ENCODE measurements at regions not wholly inside any gene's neighbourhood (a gene's known extent, or its start where the extent isn't known, plus 50 kb on each side); places are given as distances from the start of the nearest gene placed in this dataset.

GRCh38 chr18:54076166-54076565 lies 148.3 kb downstream of the MBD2 start:
- ChIA-PET POLR2A (no interaction called here), CTCF (no interaction called here)
- Histone ChIP-seq H3K4me1 (ENCODE audit: control insufficient read depth in 2 of 2, insufficient read depth in 2 of 2, low read length in 2 of 2) (no peaks in the 10 kb centered on the region), H3K27ac (ENCODE audit: low read length in 2 of 2) (no peak overlapping the region), H4K20me1 (ENCODE audit: control insufficient read depth, insufficient read depth, low read length, poor library complexity, severe bottlenecking) (no peaks in the 10 kb centered on the region), H3K9ac (ENCODE audit: low read length) (no peak overlapping the region), H3K4me3 (ENCODE audit: control extremely low read depth in 1 of 5, extremely low read depth in 1 of 5, insufficient read depth in 1 of 5, low read depth in 2 of 5, low read length in 4 of 5) (no peak overlapping the region), H2AFZ (ENCODE audit: insufficient read depth, low read depth, low read length, poor library complexity, severe bottlenecking) (no peak overlapping the region), H3K4me2 (replicated peaks; ENCODE audit: low read depth, low read length, poor library complexity, severe bottlenecking) (no peak overlapping the region), H3K9me3 (ENCODE audit: control extremely low read depth in 1 of 3, control insufficient read depth in 2 of 3, insufficient read depth in 1 of 3, low read length in 2 of 3) (no peaks in the 10 kb centered on the region), H3K79me2 (ENCODE audit: control insufficient read depth, insufficient read depth, low read length) (no peaks in the 10 kb centered on the region), H3K27me3 (replicated peaks in 1 of 4; ENCODE audit: control extremely low read depth in 1 of 4, control insufficient read depth in 3 of 4, insufficient read depth in 4 of 4, low read length in 3 of 4) (no peaks in the 10 kb centered on the region), H3K36me3 (replicated peaks in 1 of 2; ENCODE audit: control extremely low read depth in 1 of 2, control insufficient read depth in 1 of 2, extremely low read depth in 1 of 2, insufficient read depth in 2 of 2, low read length in 1 of 2) (no peaks in the 10 kb centered on the region)
- Mint-ChIP-seq H3K27me3 (peaks cover 13% of the 10 kb centered on the region), H3K9me3 (ENCODE audit: insufficient read depth) (no peaks in the 10 kb centered on the region), H3K4me1 (no peaks in the 10 kb centered on the region), H3K4me3 (no peak overlapping the region), H3K27ac (no peak overlapping the region)
- DNase-seq (no peak), ATAC-seq (ENCODE audit: low read depth) (no peak)
- intact Hi-C loops (cut with micrococcal nuclease), result no loop called here
- WGBS (ENCODE audit: insufficient coverage), result 100% methylated on average over 1 of the region's 1 CpG
- TF ChIP-seq EZH2 (IDR thresholded peaks at IDR 0.05; ENCODE audit: borderline replicate concordance, insufficient read depth, low read depth, low read length, poor library complexity, severe bottlenecking) (no peak), CTCF (IDR thresholded peaks at IDR 0.05) (no peak)

- DNase-seq (no peak), ATAC-seq (ENCODE audit: low read depth) (no peak)
- H3K9ac ChIP-seq (ENCODE audit: low read length), result no peak overlapping the region
- peaks cover 13% of the 10 kb centered on the region for H3K27me3 Mint-ChIP-seq
- intact Hi-C loops (cut with micrococcal nuclease), result no loop called here
- POLR2A ChIA-PET, result no interaction called here
- 85% methylated on average over 3 of the region's 3 CpGs for WGBS (ENCODE audit: insufficient coverage)
- CTCF ChIA-PET, result no interaction called here
- H3K27ac Mint-ChIP-seq, result no peak overlapping the region
- H3K4me3 ChIP-seq (ENCODE audit: control extremely low read depth in 1 of 5, extremely low read depth in 1 of 5, insufficient read depth in 1 of 5, low read depth in 2 of 5, low read length in 4 of 5), result no peak overlapping the region
- H3K9me3 Mint-ChIP-seq (ENCODE audit: insufficient read depth), result no peaks in the 10 kb centered on the region
- no peaks in the 10 kb centered on the region for H3K79me2 ChIP-seq (ENCODE audit: control insufficient read depth, insufficient read depth, low read length)
- no peaks in the 10 kb centered on the region for H3K36me3 ChIP-seq (replicated peaks in 1 of 2; ENCODE audit: control extremely low read depth in 1 of 2, control insufficient read depth in 1 of 2, extremely low read depth in 1 of 2, insufficient read depth in 2 of 2, low read length in 1 of 2)
- H3K4me1 ChIP-seq (ENCODE audit: control insufficient read depth in 2 of 2, insufficient read depth in 2 of 2, low read length in 2 of 2), result no peaks in the 10 kb centered on the region
- H3K4me3 Mint-ChIP-seq, result no peak overlapping the region
- H3K4me2 ChIP-seq (replicated peaks; ENCODE audit: low read depth, low read length, poor library complexity, severe bottlenecking), result no peak overlapping the region
- H3K9me3 ChIP-seq (ENCODE audit: control extremely low read depth in 1 of 3, control insufficient read depth in 2 of 3, insufficient read depth in 1 of 3, low read length in 2 of 3), result no peaks in the 10 kb centered on the region
- TF ChIP-seq EZH2 (IDR thresholded peaks at IDR 0.05; ENCODE audit: borderline replicate concordance, insufficient read depth, low read depth, low read length, poor library complexity, severe bottlenecking), result no peak
- no peak for TF ChIP-seq CTCF (IDR thresholded peaks at IDR 0.05)
- H2AFZ ChIP-seq (ENCODE audit: insufficient read depth, low read depth, low read length, poor library complexity, severe bottlenecking), result no peak overlapping the region
- H3K4me1 Mint-ChIP-seq, result no peaks in the 10 kb centered on the region
- no peak overlapping the region for H3K27ac ChIP-seq (ENCODE audit: low read length in 2 of 2)
- H3K27me3 ChIP-seq (replicated peaks in 1 of 4; ENCODE audit: control extremely low read depth in 1 of 4, control insufficient read depth in 3 of 4, insufficient read depth in 4 of 4, low read length in 3 of 4), result no peaks in the 10 kb centered on the region
- no peaks in the 10 kb centered on the region for H4K20me1 ChIP-seq (ENCODE audit: control insufficient read depth, insufficient read depth, low read length, poor library complexity, severe bottlenecking)
These were observed 148.8 kb downstream of the MBD2 start for GRCh38 chr18:54075689-54076088.

All from B cell (primary cell).